Testis (tissue), 2 donors: ENCODE measurements at regions not wholly inside any gene's neighbourhood (a gene's known extent, or its start where the extent isn't known, plus 50 kb on each side); places are given as distances from the start of the nearest gene placed in this dataset.
"Not testable (repeated sequence)": the region's sequence is repeated elsewhere in the genome, so short reads cannot be mapped to it uniquely, and the experiment has no call there.

Experiments
- CTCF ChIP-seq, 3 experiments: fragments of 450-650 bp in 2 of 3; fragments of 200-600 bp in 1 of 3; sonication (generic) in 1 of 3; IDR thresholded peaks; one replicate each; pipeline ENCODE4 v1.5.1; 2016 to 2019; ENCODE audit warnings: antibody characterized with exemption in 3 of 3, mild to moderate bottlenecking in 2 of 3, moderate library complexity in 1 of 3
- POLR2A ChIP-seq: fragments of 450-650 bp; IDR thresholded peaks from one replicate; pipeline ENCODE4 v1.6.1; 2017; ENCODE audit warnings: antibody characterized with exemption, mild to moderate bottlenecking, moderate library complexity

GRCh38 chr21:9811223-9812004 is 710.0 kb upstream of the TPTE start:
- not testable (repeated sequence) for TF ChIP-seq CTCF (IDR thresholded peaks at IDR 0.05); POLR2A
